Effector CD8-positive, alpha-beta T cell (primary cell): ENCODE measurements at regions not wholly inside any gene's neighbourhood (a gene's known extent, or its start where the extent isn't known, plus 50 kb on each side); places are given as distances from the start of the nearest gene placed in this dataset.

Experiments used
- DNase-seq: peaks from one replicate; lab custom pipeline; 2025; lab: John Stamatoyannopoulos, UW

DNA sequence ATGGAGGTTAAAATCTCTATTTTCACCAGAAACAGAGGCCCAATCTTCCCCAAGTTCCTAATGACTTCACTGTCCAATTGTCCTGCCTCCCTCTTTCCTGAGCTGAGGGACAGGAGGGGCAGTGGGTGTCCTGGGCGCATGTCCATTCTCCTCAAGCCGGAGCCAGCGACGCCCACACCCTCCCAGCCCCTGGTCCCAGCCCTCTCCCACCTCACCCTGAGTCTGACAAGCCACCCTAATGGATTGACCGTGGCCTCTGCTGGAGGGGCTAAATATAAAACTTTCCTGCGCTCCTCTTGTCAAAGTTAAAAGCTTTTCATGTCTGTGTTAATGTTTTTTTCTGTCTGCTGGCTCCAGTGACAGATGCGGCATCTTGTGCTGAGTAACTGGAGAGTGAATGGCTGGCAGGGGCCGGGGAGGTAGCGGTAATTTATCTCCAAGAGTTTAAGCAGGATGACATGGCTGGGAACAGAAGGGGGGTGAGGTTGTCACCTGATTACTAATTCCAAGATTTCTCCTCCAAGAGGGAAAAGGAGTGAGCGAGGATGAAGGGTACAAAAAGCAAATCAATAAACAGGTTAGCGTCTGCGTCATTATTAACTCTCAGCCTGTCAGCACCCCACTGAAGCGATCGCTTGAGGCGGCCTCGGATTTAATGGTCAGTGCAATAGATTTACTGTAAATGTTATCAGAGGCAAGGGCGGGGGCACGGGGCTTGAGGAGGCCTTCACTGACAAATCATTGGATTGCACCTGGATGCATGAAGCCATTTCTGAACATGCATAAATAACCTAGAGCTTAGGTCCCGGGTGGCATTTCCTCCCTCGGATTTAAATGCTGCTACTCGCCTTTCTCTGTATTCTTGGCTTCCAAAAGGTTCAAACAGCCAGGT lies 118.1 kb upstream of the MAFB start:
- DNase-seq = no peak

DNA sequence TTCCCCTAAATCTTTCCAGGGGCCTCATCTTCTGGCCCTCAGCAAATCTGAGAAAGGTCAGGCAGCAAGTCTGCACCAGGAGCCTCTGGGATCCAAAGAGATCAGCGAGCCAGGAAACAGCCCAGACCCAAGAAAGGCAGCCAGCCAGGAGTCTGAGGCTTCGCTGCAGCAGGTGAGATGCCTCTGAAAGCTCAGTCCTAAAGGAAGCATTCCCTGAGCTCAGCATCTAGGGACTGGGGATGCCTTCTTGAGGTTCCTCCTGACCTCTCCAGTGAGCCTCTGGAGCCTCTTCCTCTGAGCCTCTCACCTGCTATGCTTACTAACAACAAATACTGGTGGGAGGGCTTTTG lies 118.8 kb upstream of the MAFB start:
- no peak for DNase-seq

DNA sequence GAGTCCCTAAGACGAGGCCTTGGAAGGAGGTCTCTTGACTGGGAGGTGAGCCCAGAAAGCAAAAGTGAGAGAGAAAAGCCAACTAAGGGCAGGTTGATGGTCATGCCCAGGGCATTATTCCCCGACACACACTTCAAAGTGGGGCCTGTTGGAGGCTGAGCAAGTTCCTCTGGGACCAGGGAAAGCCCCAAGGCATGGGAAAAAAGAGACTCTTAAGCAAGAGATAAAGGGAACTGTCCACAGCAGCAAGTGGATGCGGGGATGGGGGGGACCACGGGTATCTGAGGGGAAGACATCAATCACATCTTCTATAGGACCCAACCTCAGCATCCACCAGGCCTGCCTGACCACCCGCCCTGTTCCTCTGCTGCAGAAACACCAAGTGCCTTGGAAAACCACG lies 119.9 kb upstream of the MAFB start:
- DNase-seq = no peak

DNA sequence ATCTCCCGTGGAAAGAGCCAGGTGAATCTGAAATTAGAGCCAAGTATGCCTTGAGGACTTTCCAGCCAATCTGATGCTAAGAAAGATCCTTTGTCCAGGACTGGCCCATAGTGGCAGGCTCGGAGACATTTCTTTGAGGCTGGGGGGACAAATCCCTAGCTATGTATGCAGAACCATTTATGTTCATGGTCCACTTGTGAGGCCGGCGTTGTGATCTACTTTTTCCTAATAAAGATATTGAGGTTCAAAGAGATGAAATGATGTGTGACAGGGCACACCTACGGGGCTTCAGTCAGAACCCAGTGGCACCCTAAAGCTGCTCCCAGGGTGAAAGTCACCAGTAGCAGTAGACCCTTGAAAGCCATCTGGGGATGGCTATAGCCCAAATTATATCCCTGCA lies 120.3 kb upstream of the MAFB start:
- DNase-seq = no peak

DNA sequence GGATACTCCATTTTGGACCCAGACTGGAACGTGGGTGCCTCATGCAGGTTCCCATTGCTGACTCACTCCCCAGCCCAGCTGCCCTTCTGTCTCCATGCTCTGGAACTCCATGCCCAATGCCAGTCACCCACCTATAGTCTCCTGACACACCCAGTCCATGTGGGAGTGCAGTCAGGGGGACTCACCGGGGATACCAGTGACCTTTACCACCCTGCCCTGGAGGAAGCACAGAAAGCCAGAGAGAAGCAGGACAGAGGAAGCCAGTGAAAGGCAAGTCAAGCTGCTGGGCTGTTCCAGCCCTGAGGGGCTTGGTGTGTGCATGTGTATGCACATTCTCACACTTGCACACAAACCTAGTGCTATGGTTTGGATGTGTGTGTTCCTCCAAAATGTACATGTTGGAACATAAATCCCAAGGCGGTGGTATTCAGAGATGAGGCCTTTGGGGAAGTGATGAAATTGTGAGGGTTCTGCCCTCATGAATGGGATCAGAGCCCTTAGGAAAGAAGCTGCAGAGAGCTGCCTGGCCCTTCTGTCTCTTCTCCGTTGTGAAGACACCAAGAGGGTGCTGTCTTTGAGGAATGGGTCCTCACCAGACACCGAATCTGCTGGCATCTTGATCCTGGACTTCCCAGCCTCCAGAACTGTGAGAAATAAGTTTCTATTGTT lies 121.4 kb upstream of the MAFB start:
- no peak for DNase-seq

DNA sequence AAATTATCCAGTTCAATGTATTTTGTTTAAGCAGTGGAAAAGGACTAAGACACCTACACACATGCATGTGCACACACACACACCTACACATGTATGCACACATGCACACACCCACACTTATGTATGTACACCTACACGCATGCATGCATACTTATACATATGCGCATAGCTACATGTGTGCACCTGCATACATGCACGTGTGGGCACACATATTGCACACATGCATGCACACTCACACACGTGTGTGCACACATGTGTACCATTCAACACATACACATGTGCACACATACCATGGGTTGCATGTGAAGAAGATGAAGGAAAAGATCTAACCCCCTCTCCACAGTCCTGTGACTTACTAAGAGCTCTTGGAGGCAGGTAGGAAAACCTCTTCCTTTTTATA lies 122.0 kb upstream of the MAFB start:
- no peak for DNase-seq

DNA sequence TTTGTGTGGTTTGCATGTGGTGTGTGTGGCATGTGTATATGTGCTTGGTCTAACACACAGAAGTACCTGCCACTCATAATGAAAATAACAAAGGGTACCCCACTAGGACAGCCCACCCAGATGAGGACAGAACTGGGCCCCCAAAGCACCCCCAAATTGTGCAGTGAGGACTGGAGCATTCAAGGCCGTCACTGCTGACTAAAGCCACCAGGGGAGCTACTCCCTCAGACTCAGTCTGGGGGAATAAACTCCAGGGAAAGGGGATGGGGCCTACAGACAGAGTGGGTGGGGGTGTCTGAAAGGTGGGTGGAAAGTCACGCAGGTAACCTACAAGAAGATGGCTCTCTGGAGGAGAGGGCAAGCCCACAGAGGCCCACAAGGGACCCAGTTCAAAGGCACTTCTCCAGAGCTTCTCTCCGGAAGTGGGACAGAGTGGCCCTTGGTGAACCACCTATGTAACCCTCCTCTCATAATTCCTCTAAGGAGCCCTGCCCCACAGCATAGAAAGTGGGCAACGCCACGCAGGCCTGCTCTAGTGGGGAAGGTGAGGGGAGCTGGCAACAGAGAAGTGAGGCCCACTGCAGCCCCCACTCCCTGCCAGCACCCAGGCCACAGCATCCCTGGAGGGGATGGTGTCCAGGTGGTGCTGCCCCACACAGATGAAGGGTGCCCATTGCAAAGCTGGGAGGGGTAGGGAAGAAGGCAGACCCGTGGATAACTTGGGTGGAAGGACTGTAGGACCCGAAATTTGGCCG lies 122.8 kb upstream of the MAFB start:
- DNase-seq = no peak

DNA sequence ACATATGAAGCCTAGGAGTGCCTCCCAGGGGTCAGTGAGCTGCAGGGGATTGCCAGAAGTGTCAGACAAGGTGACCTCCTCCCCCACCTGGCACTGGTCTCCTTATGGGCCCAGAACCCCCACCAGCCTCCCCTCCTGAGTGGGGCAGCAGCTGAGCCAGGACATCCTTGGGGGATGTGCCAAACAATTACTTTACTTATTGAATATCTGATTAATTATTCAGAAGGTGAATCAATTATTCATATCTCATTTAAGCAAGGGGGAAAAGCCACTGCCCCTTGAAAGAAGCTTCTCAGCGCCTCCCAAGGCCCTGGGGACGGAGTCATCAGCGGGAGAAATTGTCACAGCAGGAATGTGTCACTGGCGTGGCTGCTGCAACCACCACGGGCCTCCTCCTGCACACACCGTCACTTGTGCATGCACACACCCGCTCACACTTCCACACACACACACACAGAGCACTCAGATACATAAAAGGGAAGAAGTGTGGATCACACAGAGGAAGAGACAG lies 123.4 kb upstream of the MAFB start:
- DNase-seq = no peak

DNA sequence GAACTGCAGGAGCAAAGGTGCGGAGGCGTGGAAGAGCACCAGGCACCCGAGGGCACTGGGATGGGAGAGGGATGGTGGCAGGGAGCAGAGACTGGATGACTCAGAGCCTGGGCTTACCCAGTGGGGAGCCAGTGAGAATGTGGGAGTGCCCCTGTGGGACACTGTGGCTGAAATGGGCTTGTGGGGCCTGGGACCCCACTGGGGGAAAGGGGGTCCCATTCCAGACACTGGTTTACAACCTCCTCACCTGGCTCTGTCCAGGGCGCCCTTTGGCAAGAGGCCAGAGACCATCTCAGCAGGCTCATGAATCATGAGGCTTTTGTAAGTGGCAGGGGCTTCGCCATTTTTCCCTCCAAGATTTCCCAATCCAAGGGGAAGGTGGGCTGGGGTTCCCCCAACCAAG lies 124.0 kb upstream of the MAFB start:
- no peak for DNase-seq

DNA sequence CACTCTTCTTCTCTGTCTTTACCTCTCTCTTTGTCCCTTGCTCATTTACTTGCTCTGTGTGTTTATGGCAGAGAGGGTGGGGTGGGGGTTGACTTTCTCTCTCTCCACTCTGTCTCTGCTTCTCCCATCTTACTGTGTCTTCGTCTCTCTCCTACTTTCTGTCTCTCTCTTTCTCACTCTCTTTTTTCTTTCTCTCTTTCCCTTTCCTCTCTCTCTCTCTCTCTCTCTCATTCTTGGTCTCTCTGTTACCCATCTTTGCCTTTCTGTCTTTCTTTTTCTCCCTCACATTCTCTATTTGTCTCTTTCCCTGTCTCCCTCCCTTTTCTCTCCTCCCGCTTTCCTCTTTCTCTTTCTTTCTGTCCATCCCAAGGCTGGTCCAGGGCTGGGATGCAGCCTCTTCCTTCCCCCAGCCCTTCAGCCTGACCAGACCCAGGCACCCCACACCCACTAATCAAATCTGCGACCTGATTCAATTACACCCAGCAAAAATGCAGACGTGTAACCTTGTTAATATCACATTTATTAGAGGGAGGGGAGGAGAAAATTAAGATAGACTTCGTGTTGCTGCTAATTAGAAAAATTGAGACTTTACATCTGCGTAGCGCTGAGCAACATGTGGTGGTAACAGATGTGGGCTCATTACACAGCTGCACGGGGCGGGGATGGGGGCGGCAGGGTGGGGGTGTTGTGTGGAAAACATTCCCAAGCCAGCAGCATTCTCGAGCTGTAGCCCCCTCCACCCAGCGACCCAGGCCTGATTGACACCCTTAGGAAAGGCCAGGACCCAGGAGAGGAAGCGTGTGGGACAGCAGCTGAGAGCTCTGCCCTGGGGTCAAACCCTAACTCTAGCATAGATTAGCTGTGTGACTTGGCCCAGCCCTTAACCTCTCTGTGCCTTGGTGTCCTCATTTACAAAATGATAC lies 124.9 kb upstream of the MAFB start:
- DNase-seq = no peak

DNA sequence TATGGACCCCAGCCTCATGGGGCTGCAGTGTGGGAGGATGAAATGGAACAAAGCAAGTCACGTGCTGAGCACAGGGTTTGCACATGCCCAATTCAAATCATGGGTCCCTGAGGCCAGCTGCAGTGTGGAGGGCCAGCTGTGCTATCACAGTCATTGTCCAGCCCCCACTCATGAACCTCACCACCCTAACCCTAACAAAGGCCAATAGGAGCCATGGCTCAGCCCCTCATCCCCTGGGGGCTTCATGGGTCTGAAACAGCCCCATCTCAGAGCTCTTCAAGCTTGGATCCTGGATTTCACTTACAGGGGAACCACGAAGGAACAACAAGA lies 125.6 kb upstream of the MAFB start:
- DNase-seq = no peak

DNA sequence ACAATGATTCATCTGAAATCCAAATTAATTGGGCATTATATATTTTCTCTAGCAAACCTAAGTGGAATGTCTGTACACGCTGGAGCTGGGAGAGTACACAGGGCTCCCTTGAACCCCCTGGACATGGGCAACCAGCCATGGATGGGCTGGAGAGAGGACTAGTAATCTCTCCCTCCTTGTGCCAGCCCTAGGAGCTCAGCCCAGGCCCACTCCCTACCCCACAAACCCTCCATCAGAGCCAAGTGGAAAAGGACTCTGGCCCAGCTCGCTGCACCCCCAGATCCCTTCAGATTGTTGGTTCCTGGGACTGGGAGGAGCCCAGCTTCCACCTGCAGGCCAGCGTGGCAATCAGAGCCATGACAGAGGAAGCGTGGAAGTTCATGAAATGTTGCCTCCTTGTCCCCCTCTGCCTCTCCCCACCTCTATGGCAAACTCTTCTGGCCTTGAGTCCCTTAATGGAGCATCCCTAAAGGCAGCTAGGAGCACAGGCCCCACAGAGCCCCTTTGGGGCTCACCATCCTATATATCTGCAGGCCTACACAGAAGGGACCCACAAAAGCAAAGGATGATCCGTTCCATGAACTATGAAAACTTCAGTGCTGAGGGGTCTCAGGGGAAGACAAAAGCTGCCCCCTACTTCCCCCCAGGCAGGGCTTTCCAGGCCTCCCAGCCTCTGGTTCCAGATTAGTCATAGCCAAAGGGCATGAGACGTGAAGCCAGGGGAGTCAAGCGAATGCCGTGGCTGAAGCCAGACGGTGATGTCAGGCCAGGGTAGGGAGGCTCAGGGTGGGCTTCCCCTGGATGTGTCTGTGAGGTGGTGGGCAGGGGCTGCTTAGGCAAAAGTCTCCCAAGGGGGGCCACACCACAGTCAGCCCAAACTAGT lies 126.4 kb upstream of the MAFB start:
- DNase-seq = no peak

DNA sequence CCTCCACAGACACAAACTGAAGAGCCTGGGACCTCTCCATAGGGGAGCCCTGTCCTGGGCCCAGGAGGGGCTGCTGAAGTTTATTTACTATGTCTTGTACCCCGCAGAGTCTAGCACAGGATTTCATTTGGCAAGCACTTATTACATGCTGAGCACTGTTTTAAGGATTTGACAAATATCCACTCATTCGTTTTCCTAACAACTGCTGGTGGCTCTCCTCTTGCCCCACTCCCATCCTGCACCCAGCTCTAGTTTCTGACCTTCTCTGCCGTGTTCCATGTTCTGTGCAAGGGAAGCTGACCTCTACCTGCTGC lies 127.0 kb upstream of the MAFB start:
- no peak for DNase-seq

DNA sequence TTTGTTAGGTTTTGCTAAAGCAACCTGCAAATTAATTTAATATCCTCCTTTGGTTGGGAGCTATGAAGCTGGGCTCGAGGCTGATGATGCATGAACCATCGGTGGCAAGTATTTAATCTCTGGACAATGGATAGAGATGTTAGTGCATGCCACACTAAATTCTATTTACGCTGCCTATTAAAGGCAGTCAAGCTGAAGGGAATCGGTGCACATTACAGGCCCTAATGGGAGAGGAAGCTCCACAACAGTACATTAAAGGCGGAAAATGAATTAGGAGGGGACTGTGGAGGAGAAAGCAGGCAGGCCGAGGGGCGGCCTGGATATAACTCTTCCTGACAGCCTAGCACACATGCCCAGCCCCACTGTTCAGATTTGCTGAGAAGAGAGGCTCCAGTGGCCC lies 132.4 kb upstream of the MAFB start:
- DNase-seq = no peak

DNA sequence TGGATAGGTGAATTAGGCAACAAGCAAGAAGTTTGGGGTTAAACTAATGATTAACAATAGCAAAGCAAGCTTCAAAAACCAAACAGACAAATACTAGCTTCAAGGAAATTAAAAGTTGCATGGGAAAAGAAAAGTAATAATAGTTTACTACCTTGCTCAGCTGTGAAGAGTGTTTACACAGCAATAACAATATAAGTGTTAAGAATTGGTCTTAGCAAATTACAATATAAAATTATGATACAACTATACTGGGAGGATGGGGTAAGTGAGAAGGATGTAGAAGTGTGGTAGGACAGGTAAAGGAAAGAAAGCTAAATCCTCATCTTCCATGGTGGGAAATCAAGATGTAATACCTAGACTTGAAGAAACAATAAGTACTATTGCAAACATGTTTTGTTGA lies 137.7 kb upstream of the MAFB start:
- no peak for DNase-seq

DNA sequence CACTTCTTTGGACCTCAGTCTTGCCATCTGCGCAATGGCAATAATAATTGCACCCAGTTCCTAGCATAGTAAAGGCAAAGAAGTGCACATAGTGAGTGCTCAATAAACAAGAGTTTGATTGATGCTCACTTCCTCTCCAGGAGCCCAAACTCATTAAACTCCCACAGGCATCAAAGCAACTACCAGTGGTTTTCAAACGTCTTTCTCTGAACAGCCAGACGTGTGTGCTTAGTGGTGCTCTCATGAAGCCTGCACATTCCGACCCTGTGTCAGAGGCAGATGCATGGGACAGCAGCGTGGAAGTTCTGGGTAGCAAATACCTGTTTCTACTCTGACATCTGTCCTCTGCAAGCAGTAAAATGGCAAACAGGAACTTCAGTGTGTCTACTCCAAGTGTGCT lies 146.3 kb upstream of the MAFB start:
- no peak for DNase-seq

DNA sequence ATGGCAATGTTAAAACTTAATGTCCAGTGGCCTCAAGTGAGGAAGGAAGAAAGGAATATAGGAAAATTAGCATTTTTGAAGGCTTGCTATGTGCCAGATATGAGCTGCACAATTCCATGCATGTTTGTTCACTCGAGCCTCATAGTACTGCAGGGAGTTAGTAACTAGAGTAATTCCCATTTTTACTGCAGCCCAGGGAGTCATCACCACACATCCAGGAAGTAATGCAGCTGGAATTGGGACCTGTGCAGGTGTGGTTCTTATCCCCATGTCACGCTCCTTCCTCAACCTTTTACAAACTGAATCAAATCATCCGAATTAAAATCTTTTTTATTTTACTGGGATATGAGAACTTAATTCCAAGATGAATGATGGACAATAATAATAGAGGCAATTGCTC lies 149.5 kb upstream of the MAFB start:
- DNase-seq = no peak

DNA sequence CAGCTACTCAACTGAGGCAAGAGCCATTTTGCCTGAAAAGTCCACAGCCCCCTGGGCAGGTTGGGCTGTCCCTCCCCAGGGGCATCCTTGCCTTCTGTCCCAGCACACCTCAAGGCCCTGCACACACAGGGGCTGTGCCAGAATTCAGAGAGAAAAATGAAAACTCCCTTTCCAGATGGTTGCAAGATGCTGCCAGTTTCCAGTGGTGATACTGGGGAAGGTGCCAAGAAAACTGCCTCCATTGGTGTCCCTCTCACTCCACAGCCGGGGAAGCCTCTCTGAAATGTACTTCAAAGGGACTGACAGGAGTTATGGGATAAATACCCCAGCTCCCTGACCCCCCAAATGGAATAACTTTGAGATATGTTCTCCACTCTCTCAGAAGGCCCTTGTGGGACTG lies 154.2 kb upstream of the MAFB start:
- no peak for DNase-seq

DNA sequence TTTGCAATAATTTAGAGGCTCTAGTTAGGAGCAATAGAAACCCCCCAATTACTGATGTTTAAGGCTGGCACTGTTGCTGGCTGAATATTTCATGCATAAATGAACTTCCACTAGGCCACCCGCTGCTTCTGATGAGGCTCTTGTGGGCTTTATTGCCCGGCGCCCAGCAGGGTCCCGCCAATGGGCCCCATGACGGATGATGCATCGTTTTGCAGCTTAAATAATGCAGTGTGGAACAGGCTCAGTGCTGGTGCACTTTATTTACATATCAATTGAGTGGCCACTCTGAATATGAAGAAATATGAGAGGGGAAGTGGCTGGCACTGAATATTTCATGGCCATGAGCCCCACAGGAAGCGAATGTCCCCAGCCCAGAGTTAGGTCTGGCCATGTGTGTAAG lies 155.3 kb upstream of the MAFB start:
- no peak for DNase-seq

DNA sequence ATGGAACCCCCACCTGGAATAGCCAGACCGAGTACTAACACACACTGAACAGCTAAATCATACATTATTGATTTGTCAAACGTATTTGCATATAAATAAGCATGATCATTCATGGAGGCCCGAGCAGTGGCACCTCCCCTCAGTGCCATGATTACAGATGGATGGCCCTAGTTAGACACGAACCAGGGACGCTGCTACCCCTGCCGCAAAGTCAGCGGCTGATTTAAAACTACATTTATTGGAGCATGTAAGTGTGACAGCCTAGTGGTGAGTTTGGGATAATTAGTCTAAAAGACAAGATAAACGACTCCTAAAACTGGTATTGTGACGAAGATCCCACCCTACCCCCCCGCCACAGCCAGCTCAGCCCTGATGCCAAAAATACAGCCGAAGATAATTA lies 159.1 kb upstream of the MAFB start:
- no peak for DNase-seq

DNA sequence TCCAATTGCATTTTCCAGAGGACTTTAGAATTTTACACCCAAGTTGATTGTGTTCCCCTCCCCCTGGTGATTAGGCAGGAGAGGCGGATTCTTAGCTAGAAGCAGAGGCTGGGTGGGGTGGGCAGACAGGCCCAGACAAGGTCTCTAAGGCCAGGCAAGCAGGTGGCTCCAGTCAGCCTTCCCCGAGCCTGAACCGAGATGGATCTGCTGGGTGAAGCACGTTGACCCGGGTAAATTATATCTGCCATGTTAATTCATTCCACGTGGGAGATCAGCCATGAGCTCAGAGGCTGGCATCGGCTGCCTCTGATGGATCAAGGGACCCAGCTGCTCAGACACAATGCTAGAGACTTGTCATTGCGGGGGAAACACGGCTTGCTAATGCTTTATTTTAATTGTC lies 159.5 kb upstream of the MAFB start:
- DNase-seq = no peak
